Upper lobe of right lung (tissue), 1 donor: ENCODE measurements at regions not wholly inside any gene's neighbourhood (a gene's known extent, or its start where the extent isn't known, plus 50 kb on each side); places are given as distances from the start of the nearest gene placed in this dataset.

ENCODE experiments used
- ATAC-seq: fragments of 200-7000 bp; cut with Tn5 transposase; one replicate; pipeline ENCODE4 v1.9.1; 2020; ENCODE audit warnings: mild to moderate bottlenecking, moderate library complexity
- DNase-seq: peaks from one replicate; pipeline ENCODE4 v3.0.0-alpha.2; 2020
- H3K27ac ChIP-seq: fragments of 200-600 bp; one replicate; pipeline ENCODE4 v1.8.0; 2022
- H3K27me3 ChIP-seq: fragments of 200-600 bp; one replicate; pipeline ENCODE4 v1.8.0; 2022; ENCODE audit warnings: mild to moderate bottlenecking
- H3K36me3 ChIP-seq: fragments of 200-600 bp; one replicate; pipeline ENCODE4 v1.8.0; 2022
- H3K4me1 ChIP-seq: fragments of 200-600 bp; one replicate; pipeline ENCODE4 v1.8.0; 2022
- H3K4me3 ChIP-seq: fragments of 200-600 bp; one replicate; pipeline ENCODE4 v1.8.0; 2022; ENCODE audit warnings: mild to moderate bottlenecking
- H3K9me3 ChIP-seq: fragments of 200-600 bp; one replicate; pipeline ENCODE4 v1.8.0; 2022
- intact Hi-C: fragments of 100-400 bp; cut with DNase I; formaldehyde crosslinking; loops from one replicate; pipeline ENCODE4 v1.11.0; 2022
- TF ChIP-seq, protein P1 (sequence below): fragments of 200-600 bp; IDR thresholded peaks from one replicate; pipeline ENCODE4 v1.8.0; 2022; ENCODE audit warnings: antibody characterized with exemption
- donor health status: DM: no; HTN: yes; CAD: no; lungs with severe emphysema.

DNA sequence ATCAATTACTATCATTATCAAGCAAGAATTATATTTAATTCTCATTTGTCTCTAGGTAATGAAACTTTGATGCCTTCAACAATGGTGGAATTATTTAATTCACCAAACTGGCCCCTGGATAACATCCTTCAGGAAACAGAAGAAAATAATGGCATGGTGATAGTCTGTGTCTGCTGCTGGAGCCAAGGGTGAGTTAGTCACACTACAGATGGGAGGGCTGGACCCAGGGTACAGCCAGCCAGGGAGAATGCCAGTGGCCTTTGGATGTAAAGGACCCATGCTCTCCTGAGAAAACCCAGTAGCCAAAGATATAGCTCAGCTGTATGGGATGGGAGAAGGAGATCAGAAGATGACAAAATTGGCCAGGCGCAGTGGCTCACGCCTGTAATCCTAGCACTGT, 60.0 kb upstream of the CNKSR3 start:
- Histone ChIP-seq H3K9me3 (no peaks in the 10 kb centered on the region), H3K36me3 (no peaks in the 10 kb centered on the region), H3K27ac (no peak overlapping the region), H3K4me3 (no peak overlapping the region), H3K27me3 (no peaks in the 10 kb centered on the region), H3K4me1 (no peaks in the 10 kb centered on the region)
- intact Hi-C loops = no loop called here
- DNase-seq (no peak), ATAC-seq (no peak)
- TF ChIP-seq, protein P1, sequence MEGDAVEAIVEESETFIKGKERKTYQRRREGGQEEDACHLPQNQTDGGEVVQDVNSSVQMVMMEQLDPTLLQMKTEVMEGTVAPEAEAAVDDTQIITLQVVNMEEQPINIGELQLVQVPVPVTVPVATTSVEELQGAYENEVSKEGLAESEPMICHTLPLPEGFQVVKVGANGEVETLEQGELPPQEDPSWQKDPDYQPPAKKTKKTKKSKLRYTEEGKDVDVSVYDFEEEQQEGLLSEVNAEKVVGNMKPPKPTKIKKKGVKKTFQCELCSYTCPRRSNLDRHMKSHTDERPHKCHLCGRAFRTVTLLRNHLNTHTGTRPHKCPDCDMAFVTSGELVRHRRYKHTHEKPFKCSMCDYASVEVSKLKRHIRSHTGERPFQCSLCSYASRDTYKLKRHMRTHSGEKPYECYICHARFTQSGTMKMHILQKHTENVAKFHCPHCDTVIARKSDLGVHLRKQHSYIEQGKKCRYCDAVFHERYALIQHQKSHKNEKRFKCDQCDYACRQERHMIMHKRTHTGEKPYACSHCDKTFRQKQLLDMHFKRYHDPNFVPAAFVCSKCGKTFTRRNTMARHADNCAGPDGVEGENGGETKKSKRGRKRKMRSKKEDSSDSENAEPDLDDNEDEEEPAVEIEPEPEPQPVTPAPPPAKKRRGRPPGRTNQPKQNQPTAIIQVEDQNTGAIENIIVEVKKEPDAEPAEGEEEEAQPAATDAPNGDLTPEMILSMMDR = no peak

DNA sequence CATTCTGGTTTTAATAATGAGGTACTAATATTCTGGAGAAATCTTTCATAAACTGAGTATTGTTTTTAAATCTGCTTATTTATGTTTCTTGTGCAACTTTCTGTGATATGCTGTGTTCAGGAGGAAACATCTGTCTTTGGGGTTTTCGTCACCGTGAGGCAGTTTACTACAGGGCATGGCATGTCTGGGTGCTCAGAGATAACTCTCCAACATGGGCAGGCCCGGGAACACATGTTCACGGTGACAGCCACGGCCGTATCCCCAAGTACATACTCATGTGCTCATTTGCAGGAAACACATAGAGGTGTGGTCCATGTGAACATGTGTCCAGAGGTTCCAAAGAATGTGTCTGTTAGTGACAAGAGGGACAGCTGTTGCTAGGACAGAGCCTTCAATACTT, 62.1 kb upstream of the CNKSR3 start:
- H3K4me1 ChIP-seq = no peaks in the 10 kb centered on the region
- no peaks in the 10 kb centered on the region for H3K36me3 ChIP-seq
- H3K9me3 ChIP-seq = no peaks in the 10 kb centered on the region
- DNase-seq (no peak), ATAC-seq (no peak)
- no peaks in the 10 kb centered on the region for H3K27me3 ChIP-seq
- H3K4me3 ChIP-seq = no peak overlapping the region
- TF ChIP-seq, protein P1 = no peak
- intact Hi-C loops = no loop called here
- H3K27ac ChIP-seq = no peak overlapping the region

DNA sequence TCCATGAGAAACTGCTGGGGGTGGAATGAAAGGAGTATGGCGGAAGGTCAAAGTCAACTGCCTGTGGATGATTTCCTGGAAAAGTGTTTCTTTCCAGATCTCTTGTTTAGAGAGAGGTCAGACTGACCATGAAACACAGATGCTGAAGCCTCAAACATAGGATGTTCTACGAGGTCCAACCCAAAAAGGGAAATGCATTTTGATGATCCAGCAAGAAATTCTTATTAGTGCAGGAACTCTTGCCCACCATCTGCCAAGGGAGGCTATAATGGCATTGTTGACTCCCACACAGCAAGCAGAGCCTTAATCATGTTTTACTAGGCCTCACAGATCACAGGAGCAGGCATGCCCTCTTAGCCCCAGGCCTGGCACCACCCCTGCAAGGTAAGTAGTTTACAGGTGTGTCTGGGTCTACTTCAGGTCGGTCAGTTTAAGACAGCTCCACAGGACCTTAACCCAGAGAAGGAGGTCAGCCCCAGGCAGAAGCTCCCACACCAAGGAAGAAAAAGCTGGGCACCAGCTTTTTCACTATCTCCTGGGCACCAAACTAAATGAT, 67.6 kb upstream of the CNKSR3 start:
- Histone ChIP-seq H3K36me3 (no peaks in the 10 kb centered on the region), H3K27me3 (no peaks in the 10 kb centered on the region), H3K27ac (no peak overlapping the region), H3K4me3 (no peak overlapping the region), H3K4me1 (no peaks in the 10 kb centered on the region), H3K9me3 (no peaks in the 10 kb centered on the region)
- TF ChIP-seq, protein P1 = no peak
- ATAC-seq (no peak), DNase-seq (no peak)
- intact Hi-C loops = no loop called here

DNA sequence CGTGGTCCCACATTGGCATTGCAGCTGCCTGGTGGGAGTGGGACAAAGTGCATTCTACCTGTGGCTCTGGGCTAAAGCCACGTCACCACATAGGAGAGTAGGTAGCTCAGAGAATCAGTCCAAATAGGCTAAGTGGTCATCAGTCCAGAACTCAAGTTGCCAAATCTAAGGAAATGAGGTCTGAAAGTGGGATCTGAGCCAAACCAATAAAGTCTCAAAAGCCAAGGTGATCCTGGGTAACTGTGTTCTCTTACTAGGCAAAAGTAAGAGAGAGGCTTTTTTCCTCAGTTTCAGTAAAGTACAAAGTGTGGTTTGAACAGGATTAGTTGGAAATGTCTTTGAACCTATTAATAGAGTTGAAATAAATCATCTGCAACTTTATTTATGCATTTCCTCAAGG, 68.6 kb upstream of the CNKSR3 start:
- DNase-seq (no peak), ATAC-seq (no peak)
- Histone ChIP-seq H3K36me3 (no peaks in the 10 kb centered on the region), H3K4me3 (no peak overlapping the region), H3K27ac (no peak overlapping the region), H3K27me3 (no peaks in the 10 kb centered on the region), H3K4me1 (no peaks in the 10 kb centered on the region), H3K9me3 (no peaks in the 10 kb centered on the region)
- TF ChIP-seq, protein P1 = no peak
- intact Hi-C loops = no loop called here

DNA sequence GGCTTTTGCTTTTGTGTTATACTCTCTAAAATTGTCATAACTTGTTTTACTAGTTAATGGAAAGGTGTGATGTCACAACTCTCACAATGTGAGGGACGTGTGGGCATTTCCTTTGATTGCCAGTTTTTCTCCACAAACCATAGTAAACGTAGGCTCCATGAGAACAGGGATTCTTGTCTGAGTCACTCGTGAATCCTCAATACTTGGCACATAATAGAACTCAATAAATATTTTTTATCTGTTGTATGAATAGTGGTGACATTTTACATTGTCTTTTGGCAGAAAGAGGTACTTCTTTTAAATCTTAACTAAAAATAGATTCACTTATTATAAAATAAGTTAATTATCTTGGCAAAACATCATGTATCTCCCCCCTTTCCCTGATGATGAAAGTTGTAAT, 69.0 kb upstream of the CNKSR3 start:
- H3K27me3 ChIP-seq = no peaks in the 10 kb centered on the region
- DNase-seq (no peak), ATAC-seq (no peak)
- no peak overlapping the region for H3K27ac ChIP-seq
- no peaks in the 10 kb centered on the region for H3K36me3 ChIP-seq
- H3K4me3 ChIP-seq = no peak overlapping the region
- intact Hi-C loops = no loop called here
- H3K9me3 ChIP-seq = no peaks in the 10 kb centered on the region
- H3K4me1 ChIP-seq = no peaks in the 10 kb centered on the region
- TF ChIP-seq, protein P1 = no peak
